ENCODE measurements at regions not wholly inside any gene's neighbourhood (a gene's known extent, or its start where the extent isn't known, plus 50 kb on each side); places are given as distances from the start of the nearest gene placed in this dataset.

DNA sequence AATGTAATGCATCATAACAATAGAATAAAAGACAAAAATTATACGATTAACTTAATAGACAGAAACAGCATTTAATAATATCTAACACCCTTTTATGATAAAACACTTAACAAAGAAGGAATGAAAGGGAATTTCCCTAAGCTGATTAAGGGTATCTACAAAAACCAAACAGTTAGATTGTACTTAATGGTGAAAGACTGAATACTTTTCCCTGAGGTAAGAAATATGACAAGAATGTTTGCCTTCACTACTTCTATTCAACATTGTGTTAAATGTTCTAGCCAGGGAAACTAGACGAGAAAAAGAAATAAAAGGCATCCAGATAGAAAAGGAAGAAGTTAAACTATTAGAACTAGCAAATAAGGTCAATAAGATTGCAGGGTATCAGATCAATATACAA, 276.9 kb downstream of the BAMBI start:
- no peak overlapping the region for H3K27ac ChIP-seq (ENCODE audit: low read depth, low read length)
- no peaks in the 10 kb centered on the region for H4K20me1 ChIP-seq (ENCODE audit: control insufficient read depth, insufficient read depth, low read depth, low read length)
- H3K36me3 ChIP-seq (ENCODE audit: control insufficient read depth, low read length) = no peaks in the 10 kb centered on the region
- H3K4me3 ChIP-seq (ENCODE audit: low read length) = no peak overlapping the region
- no peaks in the 10 kb centered on the region for H3K9me3 ChIP-seq (ENCODE audit: control insufficient read depth, insufficient read depth, low read length)
- no peaks in the 10 kb centered on the region for H3F3A ChIP-seq (ENCODE audit: control insufficient read depth, insufficient read depth)
- H3K79me2 ChIP-seq (ENCODE audit: control insufficient read depth, low read length) = no peaks in the 10 kb centered on the region
- no peak overlapping the region for H3K4me2 ChIP-seq (ENCODE audit: low read length)
- no peaks in the 10 kb centered on the region for H3K4me1 ChIP-seq (ENCODE audit: control insufficient read depth, low read length)
- H3K27me3 ChIP-seq (ENCODE audit: control insufficient read depth, low read length) = no peaks in the 10 kb centered on the region
- TF ChIP-seq, protein P1, sequence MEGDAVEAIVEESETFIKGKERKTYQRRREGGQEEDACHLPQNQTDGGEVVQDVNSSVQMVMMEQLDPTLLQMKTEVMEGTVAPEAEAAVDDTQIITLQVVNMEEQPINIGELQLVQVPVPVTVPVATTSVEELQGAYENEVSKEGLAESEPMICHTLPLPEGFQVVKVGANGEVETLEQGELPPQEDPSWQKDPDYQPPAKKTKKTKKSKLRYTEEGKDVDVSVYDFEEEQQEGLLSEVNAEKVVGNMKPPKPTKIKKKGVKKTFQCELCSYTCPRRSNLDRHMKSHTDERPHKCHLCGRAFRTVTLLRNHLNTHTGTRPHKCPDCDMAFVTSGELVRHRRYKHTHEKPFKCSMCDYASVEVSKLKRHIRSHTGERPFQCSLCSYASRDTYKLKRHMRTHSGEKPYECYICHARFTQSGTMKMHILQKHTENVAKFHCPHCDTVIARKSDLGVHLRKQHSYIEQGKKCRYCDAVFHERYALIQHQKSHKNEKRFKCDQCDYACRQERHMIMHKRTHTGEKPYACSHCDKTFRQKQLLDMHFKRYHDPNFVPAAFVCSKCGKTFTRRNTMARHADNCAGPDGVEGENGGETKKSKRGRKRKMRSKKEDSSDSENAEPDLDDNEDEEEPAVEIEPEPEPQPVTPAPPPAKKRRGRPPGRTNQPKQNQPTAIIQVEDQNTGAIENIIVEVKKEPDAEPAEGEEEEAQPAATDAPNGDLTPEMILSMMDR (IDR thresholded peaks at IDR 0.05; ENCODE audit: low read depth, low read length, poor library complexity, severe bottlenecking) = no peak
- H3K9me2 ChIP-seq (replicated peaks; ENCODE audit: control insufficient read depth, low read length) = no peaks in the 10 kb centered on the region

- no peak overlapping the region for H3K4me3 ChIP-seq (ENCODE audit: low read length)
- no peaks in the 10 kb centered on the region for H3K27me3 ChIP-seq (ENCODE audit: control insufficient read depth, low read length)
- no peaks in the 10 kb centered on the region for H3K79me2 ChIP-seq (ENCODE audit: control insufficient read depth, low read length)
- H3F3A ChIP-seq (ENCODE audit: control insufficient read depth, insufficient read depth) = no peaks in the 10 kb centered on the region
- H3K4me1 ChIP-seq (ENCODE audit: control insufficient read depth, low read length) = no peaks in the 10 kb centered on the region
- H3K9me3 ChIP-seq (ENCODE audit: control insufficient read depth, insufficient read depth, low read length) = no peaks in the 10 kb centered on the region
- H3K36me3 ChIP-seq (ENCODE audit: control insufficient read depth, low read length) = no peaks in the 10 kb centered on the region
- no peak overlapping the region for H3K27ac ChIP-seq (ENCODE audit: low read depth, low read length)
- H4K20me1 ChIP-seq (ENCODE audit: control insufficient read depth, insufficient read depth, low read depth, low read length) = no peaks in the 10 kb centered on the region
- no peak for TF ChIP-seq EZH2phosphoT487 (IDR thresholded peaks at IDR 0.05; ENCODE audit: borderline replicate concordance, low read length)
- TF ChIP-seq, protein P1 (IDR thresholded peaks at IDR 0.05; ENCODE audit: low read depth, low read length, poor library complexity, severe bottlenecking) = no peak
- H3K4me2 ChIP-seq (ENCODE audit: low read length) = no peak overlapping the region
- no peaks in the 10 kb centered on the region for H3K9me2 ChIP-seq (replicated peaks; ENCODE audit: control insufficient read depth, low read length)
These were observed 281.1 kb downstream of the BAMBI start for GRCh38 chr10:28958468-28958867.

GRCh38 chr10:28959850-28960501, 282.7 kb downstream of the BAMBI start:
- H3F3A ChIP-seq (ENCODE audit: control insufficient read depth, insufficient read depth) = no peaks in the 10 kb centered on the region
- H3K4me1 ChIP-seq (ENCODE audit: control insufficient read depth, low read length) = no peaks in the 10 kb centered on the region
- no peak overlapping the region for H3K4me3 ChIP-seq (ENCODE audit: low read length)
- H4K20me1 ChIP-seq (ENCODE audit: control insufficient read depth, insufficient read depth, low read depth, low read length) = no peaks in the 10 kb centered on the region
- no peaks in the 10 kb centered on the region for H3K9me2 ChIP-seq (replicated peaks; ENCODE audit: control insufficient read depth, low read length)
- no peak overlapping the region for H3K4me2 ChIP-seq (ENCODE audit: low read length)
- no peaks in the 10 kb centered on the region for H3K9me3 ChIP-seq (ENCODE audit: control insufficient read depth, insufficient read depth, low read length)
- no peaks in the 10 kb centered on the region for H3K79me2 ChIP-seq (ENCODE audit: control insufficient read depth, low read length)
- no peak overlapping the region for H3K27ac ChIP-seq (ENCODE audit: low read depth, low read length)
- no peaks in the 10 kb centered on the region for H3K27me3 ChIP-seq (ENCODE audit: control insufficient read depth, low read length)
- H3K36me3 ChIP-seq (ENCODE audit: control insufficient read depth, low read length) = no peaks in the 10 kb centered on the region
- TF ChIP-seq EZH2phosphoT487 (IDR thresholded peaks at IDR 0.05; ENCODE audit: borderline replicate concordance, low read length) = no peak
- TF ChIP-seq, protein P1 (IDR thresholded peaks at IDR 0.05; ENCODE audit: low read depth, low read length, poor library complexity, severe bottlenecking) = no peak

Measured in DOHH2 (cell line).